ENCODE measurements at regions not wholly inside any gene's neighbourhood (a gene's known extent, or its start where the extent isn't known, plus 50 kb on each side); places are given as distances from the start of the nearest gene placed in this dataset.

- TF ChIP-seq AFF4 (CRISPR knock-in tag; IDR thresholded peaks at IDR 0.05) (no peak), ZBTB1 (CRISPR knock-in tag; IDR thresholded peaks at IDR 0.05; ENCODE audit: borderline replicate concordance) (no peak), PLRG1 (conservative IDR thresholded peaks at IDR 0.05) (no peak), NFIB (CRISPR knock-in tag; IDR thresholded peaks at IDR 0.05; ENCODE audit: borderline replicate concordance) (no peak), MXD1 (CRISPR knock-in tag; IDR thresholded peaks at IDR 0.05) (no peak), PAX8 (CRISPR knock-in tag; IDR thresholded peaks at IDR 0.05; ENCODE audit: borderline replicate concordance) (no peak), U2AF1 (optimal IDR thresholded peaks at IDR 0.05; ENCODE audit: low read depth, low read length) (no peak), ATF3 (CRISPR knock-in tag; IDR thresholded peaks at IDR 0.05) (no peak)
Measured at GRCh38 chr4:101647710-101648034, 142.9 kb upstream of the BANK1 start (continued).

GRCh38 chr4:101644516-101644915 lies 146.0 kb upstream of the BANK1 start:
- H3K4me3 ChIP-seq (replicated peaks in 1 of 3; ENCODE audit: insufficient read depth in 1 of 3, low read depth in 2 of 3, low read length in 3 of 3): no peak overlapping the region
- H3K27ac ChIP-seq (ENCODE audit: extremely low read length, insufficient read depth, low read length): no peak overlapping the region
- H2AFZ ChIP-seq (ENCODE audit: low read length): no peak overlapping the region
- no peaks in the 10 kb centered on the region for H3K36me3 ChIP-seq (replicated peaks in 1 of 2; ENCODE audit: control insufficient read depth in 1 of 2, insufficient read depth in 2 of 2, low read length in 2 of 2)
- H3K4me2 ChIP-seq (ENCODE audit: low read depth, low read length): no peak overlapping the region
- in situ Hi-C loops (cut with HindIII; ENCODE audit: extremely low pct_ligation_motif_present, low pct_unique_long_range_greater_than_20kb): no loop called here
- 0% methylated on average over 1 of the region's 1 CpG for WGBS (ENCODE audit: low lambda C conversion rate)
- CTCF ChIA-PET (ENCODE audit: low intra/inter-chr PET ratio, low total read pairs): no interaction called here
- H3K9ac ChIP-seq (ENCODE audit: insufficient read depth, low read depth, low read length): no peak overlapping the region
- H3K79me2 ChIP-seq (ENCODE audit: insufficient read depth, low read length): no peaks in the 10 kb centered on the region
- no peak for DNase-seq (ENCODE audit: low spot score)
- no peak for ATAC-seq
- FAIRE-seq: no peak
- intact Hi-C loops (cut with micrococcal nuclease; ENCODE audit: unreplicated experiment): no loop called here
- no peaks in the 10 kb centered on the region; a peak in 1 of 5 replicates for H3K27me3 ChIP-seq (ENCODE audit: control insufficient read depth in 1 of 2, insufficient read depth in 2 of 2, low read length in 2 of 2)
- H3K9me3 ChIP-seq (ENCODE audit: low read length): no peaks in the 10 kb centered on the region
- no TSS peak for BruUV-seq (replicated peaks)
- no peaks in the 10 kb centered on the region for H3K4me1 ChIP-seq (ENCODE audit: insufficient read depth, low read length)
- POLR2A ChIA-PET: no interaction called here
- H4K20me1 ChIP-seq (ENCODE audit: insufficient read depth, low read length): no peaks in the 10 kb centered on the region
- TF ChIP-seq ZNF292 (CRISPR knock-in tag; IDR thresholded peaks at IDR 0.05; ENCODE audit: borderline replicate concordance, low read depth) (no peak), MTA1 (CRISPR knock-in tag; IDR thresholded peaks at IDR 0.05; ENCODE audit: borderline replicate concordance) (no peak), NFYC (CRISPR knock-in tag; IDR thresholded peaks at IDR 0.05) (no peak), KDM1A (CRISPR knock-in tag; IDR thresholded peaks at IDR 0.05) (no peak), PRDM15 (CRISPR knock-in tag; IDR thresholded peaks at IDR 0.05) (no peak), ZFYVE20 (CRISPR knock-in tag; IDR thresholded peaks at IDR 0.05; ENCODE audit: borderline replicate concordance, low read depth) (no peak), ZNF816 (CRISPR knock-in tag; IDR thresholded peaks at IDR 0.05; ENCODE audit: borderline replicate concordance) (no peak), SP4 (CRISPR knock-in tag; IDR thresholded peaks at IDR 0.05) (no peak), ZNF614 (CRISPR knock-in tag; IDR thresholded peaks at IDR 0.05; ENCODE audit: borderline replicate concordance) (no peak)
